ENCODE measurements at regions not wholly inside any gene's neighbourhood (a gene's known extent, or its start where the extent isn't known, plus 50 kb on each side); places are given as distances from the start of the nearest gene placed in this dataset.

GRCh38 chr22:19643448-19644313, 70.6 kb upstream of the SEPTIN5 start:
- no peak overlapping the region for H3K4me3 ChIP-seq (ENCODE audit: low read depth, low read length)
- peaks cover 6% of the 10 kb centered on the region for H3K9me3 ChIP-seq (ENCODE audit: control insufficient read depth, insufficient read depth, low read length)
- H3K27ac ChIP-seq (ENCODE audit: low read depth, low read length): no peak overlapping the region
- ChIA-PET CTCF (no interaction called here), POLR2A (no interaction called here)
- H3K27me3 ChIP-seq (ENCODE audit: control insufficient read depth, insufficient read depth, low read length): peaks cover 31% of the 10 kb centered on the region
- no peak for TF ChIP-seq CTCF (IDR thresholded peaks at IDR 0.05; ENCODE audit: low read depth, low read length)
- no peak for DNase-seq (ENCODE audit: low read depth, low spot score)

GRCh38 chr22:19644314-19645223, 69.7 kb upstream of the SEPTIN5 start:
- DNase-seq (ENCODE audit: low read depth, low spot score): no peak
- ChIA-PET POLR2A (no interaction called here), CTCF (interaction anchor here (1.1 to 1.2 kb wide), 2 partner anchors 12 to 14 kb away, joined by 4 read pairs; no protein-coding TSS in a partner anchor)
- no peak overlapping the region for H3K27ac ChIP-seq (ENCODE audit: low read depth, low read length)
- H3K9me3 ChIP-seq (ENCODE audit: control insufficient read depth, insufficient read depth, low read length): peaks cover 6% of the 10 kb centered on the region
- no peak for TF ChIP-seq CTCF (IDR thresholded peaks at IDR 0.05; ENCODE audit: low read depth, low read length)
- peaks cover 29% of the 10 kb centered on the region for H3K27me3 ChIP-seq (ENCODE audit: control insufficient read depth, insufficient read depth, low read length)
- H3K4me3 ChIP-seq (ENCODE audit: low read depth, low read length): no peak overlapping the region

GRCh38 chr22:19645391-19645790, 68.9 kb upstream of the SEPTIN5 start:
- POLR2A ChIA-PET: no interaction called here
- DNase-seq (ENCODE audit: low read depth, low spot score): no peak
- CTCF ChIA-PET: interaction anchor here (1.1 to 1.7 kb wide), 3 partner anchors 13 to 16 kb away, joined by 4 to 5 read pairs (median 4); no protein-coding TSS in a partner anchor
- TF ChIP-seq CTCF (IDR thresholded peaks at IDR 0.05; ENCODE audit: low read depth, low read length): no peak
- H3K9me3 ChIP-seq (ENCODE audit: control insufficient read depth, insufficient read depth, low read length): peaks cover 6% of the 10 kb centered on the region
- no peak overlapping the region for H3K4me3 ChIP-seq (ENCODE audit: low read depth, low read length)
- peaks cover 26% of the 10 kb centered on the region for H3K27me3 ChIP-seq (ENCODE audit: control insufficient read depth, insufficient read depth, low read length)
- H3K27ac ChIP-seq (ENCODE audit: low read depth, low read length): no peak overlapping the region

GRCh38 chr22:19645905-19646304, 68.4 kb upstream of the SEPTIN5 start:
- Histone ChIP-seq H3K9me3 (ENCODE audit: control insufficient read depth, insufficient read depth, low read length) (peaks cover 6% of the 10 kb centered on the region), H3K4me3 (ENCODE audit: low read depth, low read length) (no peak overlapping the region), H3K27ac (ENCODE audit: low read depth, low read length) (no peak overlapping the region), H3K27me3 (ENCODE audit: control insufficient read depth, insufficient read depth, low read length) (peaks cover 26% of the 10 kb centered on the region)
- no peak for DNase-seq (ENCODE audit: low read depth, low spot score)
- TF ChIP-seq CTCF (IDR thresholded peaks at IDR 0.05; ENCODE audit: low read depth, low read length): no peak
- ChIA-PET POLR2A (no interaction called here), CTCF (interaction anchor here (1.7 kb wide), 1 partner anchor 16 kb away, joined by 5 read pairs; no protein-coding TSS in a partner anchor)

All from AG04450 (cell line).